NCI-H82 treated with DMSO at 0.1 percent for 48 hours (cell line): ENCODE measurements at regions not wholly inside any gene's neighbourhood (a gene's known extent, or its start where the extent isn't known, plus 50 kb on each side); places are given as distances from the start of the nearest gene placed in this dataset.
"Not testable (repeated sequence)": the region's sequence is repeated elsewhere in the genome, so short reads cannot be mapped to it uniquely, and the experiment has no call there.

Experiments
- DNase-seq: peaks from one replicate; lab custom pipeline; 2025; ENCODE audit not compliant: unreplicated experiment; lab: John Stamatoyannopoulos, UW

- DNase-seq, result peak; percentile 17
Observed at GRCh38 chr14:55884819-55885218, 233.4 kb upstream of the PELI2 start.

DNA sequence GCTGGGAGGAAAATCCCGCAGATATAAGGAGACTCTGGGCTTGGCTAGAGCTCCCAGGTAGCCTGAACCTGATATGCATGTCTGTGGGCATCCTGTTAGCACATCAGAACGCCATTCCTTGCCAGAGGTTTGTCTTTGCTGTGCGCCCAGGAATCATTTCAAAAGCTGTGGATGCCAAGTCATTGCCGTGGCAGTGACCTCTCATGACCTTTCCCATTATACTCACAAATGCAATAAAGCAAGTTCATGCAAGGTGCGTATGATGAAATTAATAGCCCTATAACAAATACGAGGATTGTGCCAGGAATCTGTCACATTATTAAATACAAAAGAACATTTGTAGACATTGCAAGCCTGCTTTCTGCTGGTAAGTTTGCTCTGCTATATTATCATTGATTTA lies 229.1 kb upstream of the PELI2 start:
- DNase-seq, result no peak

DNA sequence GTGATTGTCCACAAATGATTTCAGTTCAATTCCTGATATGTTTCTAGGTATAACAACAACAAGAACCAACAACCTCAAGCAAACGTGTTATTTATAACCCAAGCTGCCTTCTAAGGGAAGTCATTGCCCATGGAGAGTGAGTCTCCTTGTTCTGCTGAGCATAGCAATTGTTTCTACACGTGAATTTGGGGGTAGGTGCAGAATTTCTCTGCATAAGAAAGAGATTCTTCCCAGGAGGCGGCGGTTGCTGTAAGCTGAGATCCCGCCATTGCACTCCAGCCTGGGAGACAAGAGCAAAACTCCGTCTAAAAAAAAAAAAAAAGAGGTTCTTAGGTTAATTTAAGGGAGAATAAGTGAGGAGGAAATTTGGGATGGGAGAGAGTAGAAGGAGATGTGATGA lies 226.5 kb upstream of the PELI2 start:
- no peak for DNase-seq

GRCh38 chr14:55892906-55893305 lies 225.3 kb upstream of the PELI2 start:
- DNase-seq, result no peak

DNA sequence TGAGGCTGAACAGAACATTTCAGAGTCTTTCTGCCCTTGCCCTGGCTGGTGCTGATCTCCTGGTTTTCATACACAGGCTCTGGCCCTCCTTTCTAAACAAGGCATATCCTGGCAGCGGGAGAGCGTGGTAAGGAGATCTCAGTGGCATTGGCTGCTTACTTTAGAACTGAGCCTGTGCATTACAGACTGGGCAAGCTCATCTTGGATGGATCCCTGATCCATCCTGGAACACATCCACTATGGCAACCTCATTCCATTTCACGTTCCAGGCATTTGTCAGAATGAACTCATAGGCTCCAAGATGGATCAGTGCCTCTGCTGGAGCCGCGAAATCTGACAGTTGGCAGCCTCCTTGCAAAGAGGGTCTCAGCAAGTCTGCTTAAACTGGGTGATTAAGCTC lies 224.5 kb upstream of the PELI2 start:
- no peak for DNase-seq

GRCh38 chr14:55897031-55897430 lies 221.2 kb upstream of the PELI2 start:
- no peak for DNase-seq

DNA sequence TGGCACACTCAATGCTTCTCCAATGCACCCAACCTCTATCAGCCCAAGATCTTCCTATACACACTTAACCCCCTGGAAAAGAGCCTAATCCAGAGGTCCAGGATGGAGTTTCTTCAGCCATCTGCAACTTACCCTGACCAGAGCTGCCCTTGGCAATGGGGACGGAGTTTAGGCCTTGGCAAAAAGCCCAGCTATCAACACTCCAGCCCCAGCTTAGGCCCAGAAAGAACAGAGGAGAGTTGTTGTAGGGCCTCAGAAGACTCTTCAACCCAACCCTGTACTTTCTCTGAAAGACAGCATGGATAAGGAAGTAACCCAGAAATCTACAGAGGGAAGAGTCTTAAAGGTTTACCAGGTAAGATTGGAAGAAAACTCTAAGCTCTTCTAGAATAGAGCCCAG lies 219.3 kb upstream of the PELI2 start:
- DNase-seq, result no peak

DNA sequence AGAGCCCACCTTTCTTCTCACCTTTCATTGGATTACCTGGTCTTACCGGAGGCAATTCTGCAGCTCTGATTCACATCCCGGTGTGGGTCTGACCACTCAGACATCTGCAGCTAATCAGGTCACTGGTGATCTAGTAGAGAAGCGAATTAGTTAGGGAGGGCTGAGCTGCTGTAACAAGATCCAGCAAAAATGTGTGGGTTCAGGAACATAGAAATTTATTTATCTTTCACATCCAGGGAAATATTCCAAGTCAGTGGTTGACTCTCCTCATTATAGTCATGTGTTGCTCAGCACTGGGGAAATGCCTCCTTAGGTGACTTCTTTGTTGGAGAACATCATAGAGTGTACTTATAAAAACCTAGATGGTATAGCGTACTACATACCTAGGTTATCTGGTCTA lies 218.7 kb upstream of the PELI2 start:
- no peak for DNase-seq

DNA sequence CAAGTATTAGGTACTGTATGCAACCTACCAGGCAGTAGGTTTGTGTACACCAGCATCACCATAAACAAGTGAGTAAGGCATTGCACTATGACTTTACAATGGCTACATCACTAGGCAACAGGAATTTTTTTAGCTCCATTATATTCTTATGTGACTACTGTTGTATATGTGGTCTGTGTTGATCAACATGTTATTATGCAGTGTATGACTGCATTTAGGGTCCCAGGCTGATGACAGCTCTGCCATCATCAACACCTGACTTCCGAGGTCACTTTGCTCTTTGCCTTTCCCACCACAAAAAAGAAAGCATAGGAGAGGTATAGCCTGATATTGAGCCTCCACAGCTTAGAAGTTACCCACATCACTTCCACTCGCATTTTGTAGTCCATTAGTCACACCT lies 217.5 kb upstream of the PELI2 start:
- DNase-seq, result no peak

GRCh38 chr14:55901291-55901690 lies 216.9 kb upstream of the PELI2 start:
- no peak for DNase-seq

DNA sequence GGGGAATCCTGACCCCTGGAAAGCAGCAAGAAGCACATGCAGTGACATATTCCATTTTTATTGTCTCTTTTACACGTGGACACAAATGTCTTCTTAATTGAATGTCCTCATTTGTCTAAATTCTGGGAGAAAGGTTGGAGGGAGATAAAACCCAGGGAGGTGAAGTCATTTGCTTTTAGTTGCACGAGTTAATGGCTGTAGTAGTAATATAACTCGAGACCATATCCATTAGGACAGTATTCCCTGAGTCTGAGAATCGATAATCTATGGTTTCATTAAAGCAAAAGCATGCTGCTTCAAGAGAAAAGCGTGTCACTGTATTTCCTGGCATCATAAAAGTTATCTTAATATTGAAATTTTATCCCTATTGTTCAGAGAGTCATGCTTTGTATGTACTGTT lies 216.0 kb upstream of the PELI2 start:
- DNase-seq, result no peak

DNA sequence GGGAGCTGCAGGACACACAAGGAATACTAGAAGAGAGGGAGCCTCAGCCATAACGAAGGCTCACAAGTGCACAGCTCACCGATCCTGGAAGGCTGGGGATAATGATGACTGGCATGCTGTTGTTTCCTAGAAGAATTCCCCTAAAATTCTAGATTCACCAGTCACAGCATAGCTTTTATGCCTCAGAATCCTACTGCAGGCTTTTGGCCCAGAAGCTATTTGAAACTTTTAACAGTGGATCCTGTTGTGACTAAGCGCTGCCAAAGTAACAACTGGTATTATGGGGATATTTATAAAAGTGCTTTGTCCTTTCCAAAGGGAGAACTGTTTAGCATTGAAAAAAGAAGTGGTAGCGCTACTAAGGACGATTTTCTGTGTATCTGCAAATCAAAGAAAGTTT lies 214.1 kb upstream of the PELI2 start:
- DNase-seq, result no peak

DNA sequence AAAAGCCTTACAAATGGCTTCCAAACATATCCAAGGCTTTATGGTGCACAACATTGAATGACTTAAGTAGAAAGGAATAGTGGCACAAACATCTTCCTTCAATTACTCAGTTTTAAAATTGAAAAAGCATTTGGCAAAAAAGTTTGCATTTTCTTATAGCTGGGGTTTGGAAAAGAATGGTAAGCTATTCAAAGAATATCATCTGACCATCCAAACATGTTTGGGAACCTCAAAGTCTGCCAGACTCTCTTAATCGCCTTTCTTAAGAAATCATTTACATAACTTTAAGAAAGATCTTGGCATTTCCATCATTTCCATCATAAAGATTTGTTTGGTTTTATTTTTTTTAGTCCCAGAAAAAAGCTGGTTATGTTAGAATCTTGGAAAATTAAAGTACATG lies 210.1 kb upstream of the PELI2 start:
- DNase-seq, result no peak

- no peak for DNase-seq
Observed at GRCh38 chr14:55909879-55910278, 208.3 kb upstream of the PELI2 start.

DNA sequence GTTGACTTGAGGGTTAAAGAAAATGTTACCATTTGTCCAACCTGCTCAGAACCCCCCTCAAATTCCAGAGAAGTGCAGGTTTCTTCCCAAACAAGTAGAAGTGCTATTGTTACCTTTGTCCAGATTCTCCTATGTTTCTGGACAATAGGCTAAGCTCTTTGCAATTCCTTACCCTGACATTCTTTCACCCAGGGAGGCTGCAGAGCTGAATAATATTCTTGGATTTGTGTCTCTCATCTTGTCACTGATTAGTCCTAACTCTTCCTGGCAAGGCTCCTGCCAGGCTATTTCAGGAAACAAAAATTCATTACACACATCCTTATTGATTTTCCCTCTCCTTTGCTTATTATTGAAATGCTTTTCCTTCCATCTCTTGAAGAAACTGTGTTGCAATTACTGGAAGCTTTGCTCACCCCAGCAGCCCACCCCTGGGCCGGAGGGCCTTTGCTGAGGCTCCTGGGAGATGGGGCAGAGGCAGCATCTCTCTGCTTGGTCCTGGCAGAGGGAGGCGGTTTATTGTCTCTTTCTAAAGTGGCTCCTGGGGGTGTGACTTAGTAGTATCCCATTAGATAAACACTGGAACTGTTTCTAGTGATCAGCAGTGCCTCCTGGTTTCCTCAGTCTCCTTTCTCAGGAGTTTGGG lies 207.5 kb upstream of the PELI2 start:
- DNase-seq, result no peak

GRCh38 chr14:55911776-55912175 lies 206.4 kb upstream of the PELI2 start:
- DNase-seq, result no peak

- DNase-seq, result no peak
Observed at GRCh38 chr14:55912344-55912743, 205.9 kb upstream of the PELI2 start.

GRCh38 chr14:55913324-55914025 lies 204.7 kb upstream of the PELI2 start:
- no peak for DNase-seq

- no peak for DNase-seq
Observed at GRCh38 chr14:55914771-55915170, 203.4 kb upstream of the PELI2 start.

DNA sequence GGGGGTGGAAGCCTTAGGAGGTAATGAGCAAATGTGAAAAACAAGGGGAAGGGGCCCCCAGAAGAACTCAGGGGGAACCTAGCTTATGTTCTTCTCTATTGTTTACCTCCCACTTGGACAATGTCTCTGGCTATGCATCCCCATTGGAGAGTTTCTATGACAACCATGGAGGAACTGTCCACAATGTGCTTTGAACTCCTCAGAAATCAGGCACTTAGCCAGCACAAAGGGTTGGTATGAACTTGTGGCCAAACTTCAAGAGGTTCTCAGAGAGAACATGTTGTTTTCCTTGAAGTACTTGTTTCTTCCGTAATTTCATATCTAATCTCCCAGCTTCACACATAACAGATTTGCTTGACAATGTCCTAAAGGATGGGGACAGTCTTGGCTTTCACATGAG lies 202.8 kb upstream of the PELI2 start:
- no peak for DNase-seq

- DNase-seq, result not testable (repeated sequence)
Observed at GRCh38 chr14:55919800-55920199, 198.4 kb upstream of the PELI2 start.

DNA sequence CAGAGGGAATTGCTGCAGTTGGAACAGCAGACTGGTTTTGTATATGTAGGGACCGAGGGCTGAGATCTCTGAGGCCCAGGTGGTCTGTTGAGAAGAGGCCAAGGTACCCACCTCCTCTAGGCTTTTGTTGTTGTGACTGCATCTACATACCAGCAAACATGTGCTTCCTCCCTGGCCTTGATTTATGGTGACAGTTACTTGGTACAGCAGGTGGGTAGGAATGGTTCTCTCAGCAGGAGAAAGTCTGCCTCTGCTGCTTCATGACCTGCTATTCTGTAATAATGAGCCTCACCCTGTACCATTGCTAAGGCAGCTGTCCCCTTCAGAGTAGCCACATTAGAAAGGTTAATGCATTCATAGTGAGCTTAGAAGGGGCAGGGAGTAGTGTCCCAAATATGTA lies 196.7 kb upstream of the PELI2 start:
- DNase-seq, result no peak

GRCh38 chr14:55926007-55926406 lies 192.2 kb upstream of the PELI2 start:
- DNase-seq, result no peak
